ENCODE measurements at regions not wholly inside any gene's neighbourhood (a gene's known extent, or its start where the extent isn't known, plus 50 kb on each side); places are given as distances from the start of the nearest gene placed in this dataset.
A peak's percentile ranks its signal among the peaks of the same experiment; 100 is the strongest.

- Histone ChIP-seq H4K20me1 (ENCODE audit: insufficient read depth, low read length) (no peaks in the 10 kb centered on the region), H3K4me2 (ENCODE audit: low read depth, low read length) (no peak overlapping the region), H4K5ac (ENCODE audit: low read depth, low read length) (no peak overlapping the region), H3K4ac (ENCODE audit: low read depth, low read length) (no peak overlapping the region), H3K56ac (ENCODE audit: extremely low read depth, insufficient read depth, low read length) (no peak overlapping the region), H3K4me1 (ENCODE audit: control insufficient read depth, insufficient read depth, low read length) (peaks cover 6% of the 10 kb centered on the region; the same call in 1 of the 2 replicates), H3K23ac (ENCODE audit: low read depth, low read length) (no peak overlapping the region), H3K27ac (ENCODE audit: insufficient read depth, low read length) (no peak overlapping the region), H3K18ac (ENCODE audit: low read depth, low read length) (no peak overlapping the region), H2BK5ac (ENCODE audit: low read depth, low read length, poor library complexity, severe bottlenecking) (no peak overlapping the region), H4K8ac (ENCODE audit: low read depth in 2 of 2, low read length in 2 of 2) (no peak overlapping the region), H2AK5ac (ENCODE audit: low read depth, low read length) (0 out of 2 replicates have a peak overlapping the region, but pooled peaks have one; percentile 4), H3K4me3 (ENCODE audit: insufficient read depth, low read depth, low read length) (no peak overlapping the region), H2AFZ (replicated peaks; ENCODE audit: low read length, poor library complexity) (no peak overlapping the region), H3K79me1 (ENCODE audit: low read depth in 1 of 2, low read length in 2 of 2) (no peaks in the 10 kb centered on the region), H3K9me1 (ENCODE audit: insufficient read depth, low read length) (peaks cover 12% of the 10 kb centered on the region), H2BK15ac (ENCODE audit: low read depth, low read length) (peak overlapping the region; percentile 68; the same call in 1 of the 3 replicates), H4K91ac (ENCODE audit: insufficient read depth, low read depth, low read length) (no peak overlapping the region), H3K36me3 (ENCODE audit: control insufficient read depth, insufficient read depth, low read length) (no peaks in the 10 kb centered on the region), H2BK20ac (ENCODE audit: low read depth, low read length) (peak overlapping the region; percentile 52; the same call in 1 of the 2 replicates), H3K9me3 (ENCODE audit: control insufficient read depth, insufficient read depth, low read length) (no peaks in the 10 kb centered on the region), H3K9ac (ENCODE audit: low read depth, low read length) (no peak overlapping the region), H3K27me3 (ENCODE audit: control insufficient read depth, insufficient read depth, low read length) (no peaks in the 10 kb centered on the region; the same call in 1 of the 2 replicates), H2BK120ac (ENCODE audit: low read depth, low read length) (peak overlapping the region; percentile 52; the same call in 1 of the 2 replicates), H3K14ac (replicated peaks; ENCODE audit: low read depth, low read length) (no peak overlapping the region), H2AK9ac (replicated peaks; ENCODE audit: low read depth, low read length, poor library complexity) (no peak overlapping the region)
- BruUV-seq (replicated peaks): no TSS peak
- in situ Hi-C loops (cut with MboI; ENCODE audit: low sequenced_read_pairs) (no loop called here), dilution Hi-C loops (cut with HindIII; ENCODE audit: low sequenced_read_pairs, unreplicated experiment) (no loop called here), intact Hi-C loops (cut with micrococcal nuclease) (no loop called here)
- DNase-seq (no peak), ATAC-seq (ENCODE audit: low read depth) (no peak)
- POLR2A ChIA-PET (ENCODE audit: unreplicated experiment): no interaction called here
- CTCF ChIA-PET: interaction anchor here (1.1 to 1.6 kb wide), 2 partner anchors 20 to 130 kb away, joined by 3 to 7 read pairs; no protein-coding TSS in a partner anchor
- TF ChIP-seq RCOR1 (IDR thresholded peaks at IDR 0.05; ENCODE audit: insufficient replicate concordance, low read length) (no peak), CHD1 (IDR thresholded peaks at IDR 0.05; ENCODE audit: low read depth, low read length) (no peak), MAZ (IDR thresholded peaks at IDR 0.05; ENCODE audit: borderline replicate concordance, low read depth, low read length) (no peak)
- no CpG with 5 or more reads among the region's 3 CpGs for WGBS, 2 experiments (ENCODE audit: extremely low coverage in 2 of 2, insufficient read length in 1 of 2)
Measured at GRCh38 chr11:112345166-112345565, 84.5 kb upstream of the PLET1 start.
